Transverse colon (tissue), 4 donors: ENCODE measurements at regions not wholly inside any gene's neighbourhood (a gene's known extent, or its start where the extent isn't known, plus 50 kb on each side); places are given as distances from the start of the nearest gene placed in this dataset.

Source experiments
- EP300 ChIP-seq: sonication (generic); formaldehyde crosslinking; IDR thresholded peaks from one replicate; pipeline ENCODE4 v1.6.1; 2017; ENCODE audit warnings: antibody characterized with exemption, low read depth
- POLR2A ChIP-seq: fragments of 450-650 bp; IDR thresholded peaks from one replicate; pipeline ENCODE4 v1.6.1; 2016; ENCODE audit warnings: antibody characterized with exemption, mild to moderate bottlenecking, moderate library complexity
- POLR2AphosphoS5 ChIP-seq, 3 donors: sonication (generic); formaldehyde crosslinking; IDR thresholded peaks; one replicate each; pipeline ENCODE4 v1.6.1; 2016; ENCODE audit warnings: antibody characterized with exemption in 3 of 3
- TF ChIP-seq, protein P1 (sequence below), 5 experiments: fragments of 200-600 bp in 3 of 5; fragments of 450-650 bp in 2 of 5; sonication (generic) in 3 of 5; IDR thresholded peaks; 1 replicate in 2 of 5; 2 replicates in 3 of 5; pipeline ENCODE4 v1.5.1; 2016 to 2017; ENCODE audit warnings: antibody characterized with exemption in 5 of 5, inconsistent platforms in 3 of 5, mild to moderate bottlenecking in 2 of 5, moderate library complexity in 1 of 5

- TF ChIP-seq POLR2AphosphoS5 (IDR thresholded peaks at IDR 0.05) (no peak), EP300 (no peak), POLR2A (no peak)
- TF ChIP-seq, protein P1, sequence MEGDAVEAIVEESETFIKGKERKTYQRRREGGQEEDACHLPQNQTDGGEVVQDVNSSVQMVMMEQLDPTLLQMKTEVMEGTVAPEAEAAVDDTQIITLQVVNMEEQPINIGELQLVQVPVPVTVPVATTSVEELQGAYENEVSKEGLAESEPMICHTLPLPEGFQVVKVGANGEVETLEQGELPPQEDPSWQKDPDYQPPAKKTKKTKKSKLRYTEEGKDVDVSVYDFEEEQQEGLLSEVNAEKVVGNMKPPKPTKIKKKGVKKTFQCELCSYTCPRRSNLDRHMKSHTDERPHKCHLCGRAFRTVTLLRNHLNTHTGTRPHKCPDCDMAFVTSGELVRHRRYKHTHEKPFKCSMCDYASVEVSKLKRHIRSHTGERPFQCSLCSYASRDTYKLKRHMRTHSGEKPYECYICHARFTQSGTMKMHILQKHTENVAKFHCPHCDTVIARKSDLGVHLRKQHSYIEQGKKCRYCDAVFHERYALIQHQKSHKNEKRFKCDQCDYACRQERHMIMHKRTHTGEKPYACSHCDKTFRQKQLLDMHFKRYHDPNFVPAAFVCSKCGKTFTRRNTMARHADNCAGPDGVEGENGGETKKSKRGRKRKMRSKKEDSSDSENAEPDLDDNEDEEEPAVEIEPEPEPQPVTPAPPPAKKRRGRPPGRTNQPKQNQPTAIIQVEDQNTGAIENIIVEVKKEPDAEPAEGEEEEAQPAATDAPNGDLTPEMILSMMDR (IDR thresholded peaks at IDR 0.05) = no peak
Measured at GRCh38 chr4:13977746-13978145, 350.2 kb upstream of the BOD1L1 start.
